ENCODE measurements at regions not wholly inside any gene's neighbourhood (a gene's known extent, or its start where the extent isn't known, plus 50 kb on each side); places are given as distances from the start of the nearest gene placed in this dataset.

DNA sequence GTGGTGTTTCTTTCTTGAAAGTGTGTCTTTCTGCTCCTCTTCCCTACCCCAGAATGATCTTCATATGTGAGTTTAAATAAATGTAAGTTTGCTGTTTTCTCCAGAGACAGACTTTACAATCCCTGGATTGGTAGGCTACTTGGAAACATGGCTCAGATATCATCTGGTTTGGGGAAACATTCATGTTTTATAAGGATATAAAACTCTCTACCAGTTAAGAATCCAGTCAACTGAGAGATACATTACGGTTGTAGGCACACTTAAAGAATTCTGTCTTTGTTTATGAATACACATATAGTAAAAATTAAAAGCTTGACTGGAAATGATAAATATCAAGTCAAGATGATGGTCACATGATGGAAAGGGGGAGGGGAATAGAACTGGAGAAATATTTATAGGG, 739.3 kb downstream of the SLC4A3 start:
- intact Hi-C loops (cut with DNase I), result no loop called here
- H3K9me3 ChIP-seq (replicated peaks in 1 of 3), result no peaks in the 10 kb centered on the region
- no peak for TF ChIP-seq POLR2A (IDR thresholded peaks at IDR 0.05)
- TF ChIP-seq, protein P1, sequence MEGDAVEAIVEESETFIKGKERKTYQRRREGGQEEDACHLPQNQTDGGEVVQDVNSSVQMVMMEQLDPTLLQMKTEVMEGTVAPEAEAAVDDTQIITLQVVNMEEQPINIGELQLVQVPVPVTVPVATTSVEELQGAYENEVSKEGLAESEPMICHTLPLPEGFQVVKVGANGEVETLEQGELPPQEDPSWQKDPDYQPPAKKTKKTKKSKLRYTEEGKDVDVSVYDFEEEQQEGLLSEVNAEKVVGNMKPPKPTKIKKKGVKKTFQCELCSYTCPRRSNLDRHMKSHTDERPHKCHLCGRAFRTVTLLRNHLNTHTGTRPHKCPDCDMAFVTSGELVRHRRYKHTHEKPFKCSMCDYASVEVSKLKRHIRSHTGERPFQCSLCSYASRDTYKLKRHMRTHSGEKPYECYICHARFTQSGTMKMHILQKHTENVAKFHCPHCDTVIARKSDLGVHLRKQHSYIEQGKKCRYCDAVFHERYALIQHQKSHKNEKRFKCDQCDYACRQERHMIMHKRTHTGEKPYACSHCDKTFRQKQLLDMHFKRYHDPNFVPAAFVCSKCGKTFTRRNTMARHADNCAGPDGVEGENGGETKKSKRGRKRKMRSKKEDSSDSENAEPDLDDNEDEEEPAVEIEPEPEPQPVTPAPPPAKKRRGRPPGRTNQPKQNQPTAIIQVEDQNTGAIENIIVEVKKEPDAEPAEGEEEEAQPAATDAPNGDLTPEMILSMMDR (IDR thresholded peaks at IDR 0.05), result no peak
- no peaks in the 10 kb centered on the region for H3K36me3 ChIP-seq (replicated peaks in 1 of 2)
- 85 to 98% (median 95%) methylated on average over 1 of the region's 1 CpG for WGBS, 4 donors
- DNase-seq, result no peak
- H3K27me3 ChIP-seq, result no peaks in the 10 kb centered on the region
- no peak overlapping the region for H3K27ac ChIP-seq
- no peak overlapping the region for H3K4me3 ChIP-seq
- H3K4me1 ChIP-seq (replicated peaks in 1 of 2), result no peaks in the 10 kb centered on the region

GRCh38 chr2:220370764-220371163, 743.3 kb downstream of the SLC4A3 start:
- Histone ChIP-seq H3K9me3 (replicated peaks in 1 of 3) (no peaks in the 10 kb centered on the region), H3K27me3 (no peaks in the 10 kb centered on the region), H3K36me3 (replicated peaks in 1 of 2) (no peaks in the 10 kb centered on the region), H3K27ac (no peak overlapping the region), H3K4me3 (no peak overlapping the region), H3K4me1 (replicated peaks in 1 of 2) (no peaks in the 10 kb centered on the region)
- intact Hi-C loops (cut with DNase I), result no loop called here
- no peak for TF ChIP-seq POLR2A (IDR thresholded peaks at IDR 0.05)
- TF ChIP-seq, protein P1 (IDR thresholded peaks at IDR 0.05), result no peak
- no peak for DNase-seq

GRCh38 chr2:220371211-220371610, 743.8 kb downstream of the SLC4A3 start:
- DNase-seq, result no peak
- Histone ChIP-seq H3K9me3 (replicated peaks in 1 of 3) (no peaks in the 10 kb centered on the region), H3K4me1 (replicated peaks in 1 of 2) (no peaks in the 10 kb centered on the region), H3K36me3 (replicated peaks in 1 of 2) (no peaks in the 10 kb centered on the region), H3K27me3 (no peaks in the 10 kb centered on the region), H3K27ac (no peak overlapping the region), H3K4me3 (no peak overlapping the region)
- TF ChIP-seq, protein P1 (IDR thresholded peaks at IDR 0.05), result no peak
- intact Hi-C loops (cut with DNase I), result no loop called here
- 51 to 73% (median 58%) methylated on average over 2 of the region's 2 CpGs for WGBS, 4 donors

GRCh38 chr2:220373878-220374277, 746.4 kb downstream of the SLC4A3 start:
- no peak for DNase-seq
- Histone ChIP-seq H3K36me3 (replicated peaks in 1 of 2) (no peaks in the 10 kb centered on the region), H3K27ac (no peak overlapping the region), H3K27me3 (no peaks in the 10 kb centered on the region), H3K4me1 (replicated peaks in 1 of 2) (no peaks in the 10 kb centered on the region), H3K9me3 (replicated peaks in 1 of 3) (no peaks in the 10 kb centered on the region), H3K4me3 (no peak overlapping the region)
- 42 to 75% (median 55%) methylated on average over 2 of the region's 2 CpGs for WGBS, 4 donors
- TF ChIP-seq, protein P1 (IDR thresholded peaks at IDR 0.05), result no peak
- no peak for TF ChIP-seq POLR2A (IDR thresholded peaks at IDR 0.05)
- intact Hi-C loops (cut with DNase I), result no loop called here
